Muscle of leg (tissue), 3 donors: ENCODE measurements at regions not wholly inside any gene's neighbourhood (a gene's known extent, or its start where the extent isn't known, plus 50 kb on each side); places are given as distances from the start of the nearest gene placed in this dataset.

Source experiments
- DNase-seq: peaks from one replicate; pipeline ENCODE4 v3.0.0; 2013
- H3K27ac ChIP-seq: one replicate; pipeline ENCODE4 v1.5.1; 2013; ENCODE audit warnings: mild to moderate bottlenecking, low read length, control low read depth
- H3K27me3 ChIP-seq: one replicate; pipeline ENCODE4 v1.6.1; 2013; ENCODE audit warnings: low read length; ENCODE audit not compliant: control insufficient read depth, insufficient read depth
- H3K36me3 ChIP-seq: one replicate; pipeline ENCODE4 v1.6.1; 2013; ENCODE audit warnings: low read length; ENCODE audit not compliant: control insufficient read depth, insufficient read depth
- H3K4me1 ChIP-seq: one replicate; pipeline ENCODE4 v1.6.1; 2013; ENCODE audit warnings: low read length; ENCODE audit not compliant: control insufficient read depth, insufficient read depth
- H3K4me3 ChIP-seq: one replicate; pipeline ENCODE4 v1.5.1; 2013; ENCODE audit warnings: low read length, control low read depth
- H3K9me3 ChIP-seq: replicated peaks from 2 replicates; pipeline ENCODE4 v1.6.1; 2013; ENCODE audit warnings: low read depth, low read length; ENCODE audit not compliant: control insufficient read depth
- WGBS: methylation state at CpG from one replicate; pipeline ENCODE4 v1.1.5; 2013; ENCODE audit warnings: missing lambda C conversion rate; ENCODE audit not compliant: insufficient coverage; 5-methylcytosine and 5-hydroxymethylcytosine counted together

GRCh38 chr13:111940892-111941291 is 126.1 kb upstream of the SOX1 start:
- no peak for DNase-seq

GRCh38 chr13:111941845-111942447 is 125.0 kb upstream of the SOX1 start:
- Histone ChIP-seq H3K27me3 (peaks cover 9% of the 10 kb centered on the region), H3K9me3 (no peaks in the 10 kb centered on the region), H3K4me3 (no peak overlapping the region), H3K36me3 (no peaks in the 10 kb centered on the region), H3K4me1 (peaks cover 5% of the 10 kb centered on the region), H3K27ac (no peak overlapping the region)
- WGBS: 73% methylated on average over 4 of the region's 8 CpGs
- no peak for DNase-seq

More at GRCh38 chr13:111940892-111941291, 126.1 kb upstream of the SOX1 start:
- Histone ChIP-seq H3K9me3 (no peaks in the 10 kb centered on the region), H3K4me3 (no peak overlapping the region), H3K4me1 (peaks cover 5% of the 10 kb centered on the region), H3K36me3 (no peaks in the 10 kb centered on the region), H3K27me3 (peaks cover 10% of the 10 kb centered on the region), H3K27ac (no peak overlapping the region)
- WGBS: 72% methylated on average over 3 of the region's 4 CpGs

- H3K4me1 ChIP-seq: no peaks in the 10 kb centered on the region
- no peak overlapping the region for H3K27ac ChIP-seq
- no peaks in the 10 kb centered on the region for H3K36me3 ChIP-seq
- no peak for DNase-seq
- H3K27me3 ChIP-seq: peaks cover 17% of the 10 kb centered on the region
- no peaks in the 10 kb centered on the region for H3K9me3 ChIP-seq
- WGBS: 66% methylated on average over 14 of the region's 18 CpGs
- no peak overlapping the region for H3K4me3 ChIP-seq
Measured at GRCh38 chr13:111943229-111943795, 123.6 kb upstream of the SOX1 start.

GRCh38 chr13:111944171-111944583 is 122.8 kb upstream of the SOX1 start:
- no peak for DNase-seq
- peaks cover 22% of the 10 kb centered on the region for H3K27me3 ChIP-seq
- H3K36me3 ChIP-seq: no peaks in the 10 kb centered on the region
- H3K9me3 ChIP-seq: no peaks in the 10 kb centered on the region
- H3K4me1 ChIP-seq: no peaks in the 10 kb centered on the region
- no peak overlapping the region for H3K4me3 ChIP-seq
- 75% methylated on average over 11 of the region's 16 CpGs for WGBS
- H3K27ac ChIP-seq: no peak overlapping the region

GRCh38 chr13:111945086-111945485 is 121.9 kb upstream of the SOX1 start:
- Histone ChIP-seq H3K9me3 (peaks cover under 1% of the 10 kb centered on the region), H3K27me3 (peaks cover 27% of the 10 kb centered on the region), H3K4me3 (no peak overlapping the region), H3K27ac (no peak overlapping the region), H3K4me1 (no peaks in the 10 kb centered on the region), H3K36me3 (no peaks in the 10 kb centered on the region)
- DNase-seq: no peak
- 81% methylated on average over 16 of the region's 16 CpGs for WGBS

- Histone ChIP-seq H3K27ac (no peak overlapping the region), H3K4me1 (no peaks in the 10 kb centered on the region), H3K4me3 (no peak overlapping the region), H3K9me3 (peaks cover 10% of the 10 kb centered on the region), H3K27me3 (peaks cover 29% of the 10 kb centered on the region), H3K36me3 (no peaks in the 10 kb centered on the region)
- DNase-seq: no peak
- 69% methylated on average over 7 of the region's 10 CpGs for WGBS
Measured at GRCh38 chr13:111946214-111946613, 120.7 kb upstream of the SOX1 start.

GRCh38 chr13:111947026-111947810 is 119.7 kb upstream of the SOX1 start:
- 83% methylated on average over 5 of the region's 16 CpGs for WGBS
- Histone ChIP-seq H3K9me3 (peaks cover 13% of the 10 kb centered on the region), H3K27me3 (peaks cover 29% of the 10 kb centered on the region), H3K4me3 (no peak overlapping the region), H3K27ac (no peak overlapping the region), H3K36me3 (no peaks in the 10 kb centered on the region), H3K4me1 (no peaks in the 10 kb centered on the region)
- no peak for DNase-seq

GRCh38 chr13:111947876-111948275 is 119.1 kb upstream of the SOX1 start:
- Histone ChIP-seq H3K27me3 (peaks cover 29% of the 10 kb centered on the region), H3K4me3 (no peak overlapping the region), H3K36me3 (no peaks in the 10 kb centered on the region), H3K27ac (no peak overlapping the region), H3K4me1 (no peaks in the 10 kb centered on the region), H3K9me3 (peaks cover 13% of the 10 kb centered on the region)
- 36% methylated on average over 6 of the region's 15 CpGs for WGBS
- DNase-seq: no peak

GRCh38 chr13:111948281-111948680 is 118.7 kb upstream of the SOX1 start:
- no peak for DNase-seq
- 91% methylated on average over 6 of the region's 11 CpGs for WGBS
- Histone ChIP-seq H3K4me1 (no peaks in the 10 kb centered on the region), H3K4me3 (no peak overlapping the region), H3K9me3 (peaks cover 13% of the 10 kb centered on the region), H3K27ac (no peak overlapping the region), H3K36me3 (no peaks in the 10 kb centered on the region), H3K27me3 (peaks cover 29% of the 10 kb centered on the region)

- H3K4me1 ChIP-seq: no peaks in the 10 kb centered on the region
- H3K27ac ChIP-seq: no peak overlapping the region
- H3K36me3 ChIP-seq: no peaks in the 10 kb centered on the region
- H3K4me3 ChIP-seq: no peak overlapping the region
- peaks cover 13% of the 10 kb centered on the region for H3K9me3 ChIP-seq
- peaks cover 29% of the 10 kb centered on the region for H3K27me3 ChIP-seq
- DNase-seq: no peak
- 81% methylated on average over 7 of the region's 7 CpGs for WGBS
Measured at GRCh38 chr13:111948811-111949210, 118.1 kb upstream of the SOX1 start.
